Prostate gland (tissue), 2 donors: ENCODE measurements at regions not wholly inside any gene's neighbourhood (a gene's known extent, or its start where the extent isn't known, plus 50 kb on each side); places are given as distances from the start of the nearest gene placed in this dataset.

Experiments
- DNase-seq: peaks from one replicate; pipeline ENCODE4 v3.0.0-alpha.2; 2019; ENCODE audit warnings: low spot score
- H3K27ac ChIP-seq, 2 donors: fragments of 200-600 bp; sonication (generic); 2 replicates each; pipeline ENCODE4 v1.5.1; 2017 to 2019
- H3K27me3 ChIP-seq: fragments of 200-600 bp; sonication (generic); replicated peaks from 2 replicates; pipeline ENCODE4 v1.5.1; 2019; ENCODE audit not compliant: insufficient read depth
- H3K36me3 ChIP-seq, 2 donors: fragments of 200-600 bp; sonication (generic); 1 replicate in 1 of 2; 2 replicates in 1 of 2; pipeline versions ENCODE4 v1.5.1 to v1.8.1; 2017 to 2019
- H3K4me1 ChIP-seq: fragments of 200-600 bp; sonication (generic); replicated peaks from 2 replicates; pipeline ENCODE4 v1.5.1; 2019
- H3K4me3 ChIP-seq, 2 donors: fragments of 200-600 bp; sonication (generic); 2 replicates each; pipeline ENCODE4 v1.5.1; 2017 to 2019
- H3K9me3 ChIP-seq: fragments of 200-600 bp; sonication (generic); 2 replicates; pipeline ENCODE4 v1.5.1; 2017
- CTCF ChIP-seq, 4 experiments: fragments of 200-600 bp in 2 of 4; fragments of 450-650 bp in 2 of 4; sonication (generic) in 2 of 4; IDR thresholded peaks; 1 replicate in 3 of 4; 2 replicates in 1 of 4; pipeline ENCODE4 v1.5.1; 2016 to 2019; ENCODE audit warnings: antibody characterized with exemption in 4 of 4, mild to moderate bottlenecking in 2 of 4, moderate library complexity in 2 of 4
- POLR2A ChIP-seq: fragments of 450-650 bp; IDR thresholded peaks from one replicate; pipeline ENCODE4 v1.6.1; 2016; ENCODE audit warnings: antibody characterized with exemption, mild to moderate bottlenecking
- POLR2AphosphoS5 ChIP-seq: sonication (generic); formaldehyde crosslinking; IDR thresholded peaks from one replicate; pipeline ENCODE4 v1.6.1; 2017; ENCODE audit warnings: antibody characterized with exemption
- WGBS: methylation state at CpG from one replicate; pipeline ENCODE4 v1.1.5; 2018; 5-methylcytosine and 5-hydroxymethylcytosine counted together
- intact Hi-C: fragments of 100-400 bp; cut with DNase I; formaldehyde crosslinking; loops from one replicate; pipeline ENCODE4 v1.14.2; 2022

GRCh38 chr16:47886631-47887415, 269.0 kb downstream of the ABCC12 start:
- no peak overlapping the region for H3K4me3 ChIP-seq
- WGBS = 35% methylated on average over 11 of the region's 11 CpGs
- TF ChIP-seq POLR2AphosphoS5 = no peak
- no peak for TF ChIP-seq POLR2A
- no peak for TF ChIP-seq CTCF (IDR thresholded peaks at IDR 0.05)
- no peak for DNase-seq
- no peaks in the 10 kb centered on the region for H3K27me3 ChIP-seq
- no peaks in the 10 kb centered on the region for H3K36me3 ChIP-seq
- no peaks in the 10 kb centered on the region for H3K4me1 ChIP-seq
- intact Hi-C loops = no loop called here
- H3K27ac ChIP-seq = no peak overlapping the region
- no peaks in the 10 kb centered on the region for H3K9me3 ChIP-seq

- Histone ChIP-seq H3K27ac (no peak overlapping the region), H3K9me3 (no peaks in the 10 kb centered on the region), H3K27me3 (no peaks in the 10 kb centered on the region), H3K36me3 (no peaks in the 10 kb centered on the region), H3K4me1 (no peaks in the 10 kb centered on the region), H3K4me3 (no peak overlapping the region)
- no peak for TF ChIP-seq CTCF (IDR thresholded peaks at IDR 0.05)
- no peak for TF ChIP-seq POLR2AphosphoS5
- TF ChIP-seq POLR2A = no peak
- 73% methylated on average over 7 of the region's 7 CpGs for WGBS
- DNase-seq = no peak
- intact Hi-C loops = no loop called here
Observed at GRCh38 chr16:47886139-47886538, 269.7 kb downstream of the ABCC12 start.

GRCh38 chr16:47885489-47885888, 270.3 kb downstream of the ABCC12 start:
- Histone ChIP-seq H3K4me3 (no peak overlapping the region), H3K4me1 (no peaks in the 10 kb centered on the region), H3K27me3 (no peaks in the 10 kb centered on the region), H3K27ac (no peak overlapping the region), H3K9me3 (no peaks in the 10 kb centered on the region), H3K36me3 (no peaks in the 10 kb centered on the region)
- intact Hi-C loops = no loop called here
- DNase-seq = no peak
- TF ChIP-seq CTCF (IDR thresholded peaks at IDR 0.05) (no peak), POLR2A (no peak), POLR2AphosphoS5 (no peak)
- WGBS = 70% methylated on average over 1 of the region's 1 CpG

- Histone ChIP-seq H3K9me3 (no peaks in the 10 kb centered on the region), H3K27me3 (no peaks in the 10 kb centered on the region), H3K27ac (no peak overlapping the region), H3K4me1 (no peaks in the 10 kb centered on the region), H3K4me3 (no peak overlapping the region), H3K36me3 (no peaks in the 10 kb centered on the region)
- intact Hi-C loops = no loop called here
- 5% methylated on average over 2 of the region's 2 CpGs for WGBS
- DNase-seq = no peak
- TF ChIP-seq POLR2A (no peak), CTCF (IDR thresholded peaks at IDR 0.05) (no peak), POLR2AphosphoS5 (no peak)
Observed at GRCh38 chr16:47884116-47884725, 271.6 kb downstream of the ABCC12 start.

DNA sequence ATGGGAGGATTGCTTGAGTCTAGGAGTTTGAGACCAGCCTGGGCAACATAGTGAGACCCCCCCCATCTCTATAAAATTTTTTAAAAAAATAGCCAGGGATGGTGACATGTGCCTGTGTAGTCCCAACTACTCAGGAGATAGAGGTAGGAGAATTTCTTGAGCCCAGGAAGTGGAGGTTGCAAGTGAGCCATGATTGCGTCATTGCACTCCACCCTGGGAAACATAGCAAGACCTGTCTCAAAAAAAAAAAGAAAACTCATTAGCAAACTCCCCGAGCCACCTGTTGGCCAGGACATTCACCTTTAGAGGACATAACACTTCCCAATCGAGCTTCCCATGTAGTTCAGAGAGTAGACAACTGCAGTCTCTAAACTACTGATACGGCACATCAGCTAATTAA, 274.2 kb downstream of the ABCC12 start:
- no peak for DNase-seq
- Histone ChIP-seq H3K4me3 (no peak overlapping the region), H3K27me3 (no peaks in the 10 kb centered on the region), H3K9me3 (no peaks in the 10 kb centered on the region), H3K4me1 (no peaks in the 10 kb centered on the region), H3K27ac (no peak overlapping the region), H3K36me3 (no peaks in the 10 kb centered on the region)
- no peak for TF ChIP-seq POLR2A
- TF ChIP-seq CTCF (IDR thresholded peaks at IDR 0.05) = no peak
- no peak for TF ChIP-seq POLR2AphosphoS5
- intact Hi-C loops = no loop called here
- WGBS = 88% methylated on average over 4 of the region's 4 CpGs
